Activated naive CD8-positive, alpha-beta T cell treated with anti-CD3 and anti-CD28 coated beads, Interleukin-2, amount 50 U/mL, for 24 hours (primary cell): ENCODE measurements at regions not wholly inside any gene's neighbourhood (a gene's known extent, or its start where the extent isn't known, plus 50 kb on each side); places are given as distances from the start of the nearest gene placed in this dataset.
A peak's percentile ranks its signal among the peaks of the same experiment; 100 is the strongest.
"Not testable (repeated sequence)": the region's sequence is repeated elsewhere in the genome, so short reads cannot be mapped to it uniquely, and the experiment has no call there.

Experiments
- ATAC-seq: fragments of 150-1000 bp; cut with Tn5 transposase; one replicate; pipeline ENCODE4 v1.10.0; 2021
- DNase-seq: peaks from one replicate; pipeline ENCODE4 v3.0.0; 2021
- H3K27ac Mint-ChIP-seq: one replicate; pipeline ENCODE4 v1.8.0; 2021; ENCODE audit warnings: mild to moderate bottlenecking, mixed read lengths
- H3K27me3 Mint-ChIP-seq: one replicate; pipeline ENCODE4 v1.8.0; 2021; ENCODE audit warnings: mixed read lengths
- H3K36me3 Mint-ChIP-seq: one replicate; pipeline ENCODE4 v1.8.0; 2021; ENCODE audit warnings: low read depth, mixed read lengths
- H3K4me1 Mint-ChIP-seq: one replicate; pipeline ENCODE4 v1.8.0; 2021; ENCODE audit warnings: mixed read lengths
- H3K4me3 Mint-ChIP-seq: one replicate; pipeline ENCODE4 v1.8.0; 2021; ENCODE audit warnings: mild to moderate bottlenecking, moderate library complexity, mixed read lengths
- H3K9me3 Mint-ChIP-seq: one replicate; pipeline ENCODE4 v1.8.0; 2021; ENCODE audit warnings: mixed read lengths

GRCh38 chr22:15815783-15816182 lies 126.0 kb downstream of the POTEH start:
- DNase-seq, H3K9me3 Mint-ChIP-seq, H3K27me3 Mint-ChIP-seq, H3K27ac Mint-ChIP-seq, H3K4me1 Mint-ChIP-seq, ATAC-seq, H3K36me3 Mint-ChIP-seq, H3K4me3 Mint-ChIP-seq: not testable (repeated sequence)

GRCh38 chr22:15816470-15816869 lies 126.6 kb downstream of the POTEH start:
- not testable (repeated sequence) for H3K36me3 Mint-ChIP-seq, H3K27ac Mint-ChIP-seq, H3K4me3 Mint-ChIP-seq, H3K4me1 Mint-ChIP-seq, DNase-seq, H3K27me3 Mint-ChIP-seq, H3K9me3 Mint-ChIP-seq, ATAC-seq

GRCh38 chr22:15817264-15817663 lies 127.4 kb downstream of the POTEH start:
- not testable (repeated sequence) for DNase-seq, H3K4me3 Mint-ChIP-seq, H3K27me3 Mint-ChIP-seq, H3K4me1 Mint-ChIP-seq, H3K9me3 Mint-ChIP-seq, H3K27ac Mint-ChIP-seq, H3K36me3 Mint-ChIP-seq, ATAC-seq

DNA sequence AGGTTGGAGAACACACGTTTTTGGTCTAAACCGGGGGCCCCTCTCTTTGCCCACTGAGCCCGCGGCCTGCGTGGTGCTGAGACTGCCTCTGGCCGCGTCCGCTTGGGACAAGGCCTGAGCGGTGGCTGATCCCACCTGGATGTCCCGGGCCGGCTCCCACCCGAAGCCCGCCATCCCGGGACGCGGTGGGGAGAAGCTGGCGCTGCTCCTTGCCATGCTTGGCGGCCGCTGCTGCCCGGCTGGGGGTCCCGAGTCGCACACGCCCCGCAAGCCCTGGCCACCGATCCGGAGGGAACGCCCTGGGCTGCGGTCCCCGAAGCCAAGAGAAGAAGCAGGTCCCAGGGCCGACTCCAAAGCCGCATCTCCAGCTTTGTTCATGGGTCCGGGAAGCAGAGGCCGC lies 130.1 kb downstream of the POTEH start:
- not testable (repeated sequence) for H3K27me3 Mint-ChIP-seq, H3K36me3 Mint-ChIP-seq, H3K4me1 Mint-ChIP-seq, ATAC-seq, DNase-seq, H3K4me3 Mint-ChIP-seq, H3K27ac Mint-ChIP-seq, H3K9me3 Mint-ChIP-seq

DNA sequence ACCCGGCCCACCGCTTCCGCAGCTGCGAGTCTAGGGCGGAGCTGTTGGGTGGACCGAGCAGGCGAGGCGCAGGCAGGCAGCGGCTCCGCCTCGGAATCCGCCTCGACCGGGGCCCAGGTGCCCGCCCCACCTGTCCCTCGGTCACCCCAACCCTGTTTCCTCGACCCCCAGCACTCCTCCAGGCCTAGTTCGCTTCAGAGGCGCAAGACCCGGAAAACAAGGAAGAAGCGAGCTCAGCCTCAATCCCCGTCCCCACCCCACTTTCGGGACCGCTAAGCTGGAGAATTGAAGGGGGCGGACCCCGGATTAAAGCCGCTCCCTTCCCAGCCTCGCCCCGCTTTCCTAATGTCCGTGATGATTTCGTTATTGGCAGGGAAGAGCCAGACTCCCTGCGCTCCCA lies 131.3 kb downstream of the POTEH start:
- not testable (repeated sequence) for DNase-seq, H3K4me3 Mint-ChIP-seq, ATAC-seq, H3K27ac Mint-ChIP-seq, H3K36me3 Mint-ChIP-seq, H3K27me3 Mint-ChIP-seq, H3K4me1 Mint-ChIP-seq, H3K9me3 Mint-ChIP-seq

- H3K36me3 Mint-ChIP-seq, ATAC-seq, H3K27ac Mint-ChIP-seq, H3K27me3 Mint-ChIP-seq, H3K4me1 Mint-ChIP-seq, H3K4me3 Mint-ChIP-seq, DNase-seq, H3K9me3 Mint-ChIP-seq: not testable (repeated sequence)
Observed at GRCh38 chr22:15822001-15822400, 132.2 kb downstream of the POTEH start.

- H3K9me3 Mint-ChIP-seq, H3K36me3 Mint-ChIP-seq, H3K4me3 Mint-ChIP-seq, H3K27me3 Mint-ChIP-seq, H3K4me1 Mint-ChIP-seq, H3K27ac Mint-ChIP-seq, DNase-seq: not testable (repeated sequence)
- peak; percentile 18 for ATAC-seq
Observed at GRCh38 chr22:15823178-15823577, 133.4 kb downstream of the POTEH start.

DNA sequence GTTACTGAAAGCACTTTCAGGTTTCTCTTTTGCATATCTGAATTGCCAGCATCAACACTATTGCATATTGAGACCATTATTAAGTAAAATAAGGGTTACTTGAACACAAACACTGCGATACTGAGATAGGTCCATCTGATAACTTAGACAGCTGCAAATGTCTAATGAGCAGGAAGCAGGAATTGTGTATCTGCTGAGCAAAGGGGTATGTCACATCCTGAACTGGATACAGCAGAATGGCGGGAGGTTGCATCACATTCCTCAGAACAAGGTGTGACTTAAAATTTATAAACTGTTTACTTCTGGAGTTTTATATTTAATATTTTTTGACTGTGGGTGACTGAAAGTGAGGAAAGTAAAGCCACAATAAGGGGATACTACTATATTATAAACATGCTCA lies 142.4 kb downstream of the POTEH start:
- not testable (repeated sequence) for H3K4me3 Mint-ChIP-seq, ATAC-seq, H3K9me3 Mint-ChIP-seq, DNase-seq, H3K27ac Mint-ChIP-seq, H3K36me3 Mint-ChIP-seq, H3K27me3 Mint-ChIP-seq, H3K4me1 Mint-ChIP-seq

- not testable (repeated sequence) for H3K9me3 Mint-ChIP-seq, H3K27ac Mint-ChIP-seq, ATAC-seq, H3K36me3 Mint-ChIP-seq, H3K27me3 Mint-ChIP-seq, H3K4me3 Mint-ChIP-seq, H3K4me1 Mint-ChIP-seq, DNase-seq
Observed at GRCh38 chr22:15835729-15836128, 145.9 kb downstream of the POTEH start.

DNA sequence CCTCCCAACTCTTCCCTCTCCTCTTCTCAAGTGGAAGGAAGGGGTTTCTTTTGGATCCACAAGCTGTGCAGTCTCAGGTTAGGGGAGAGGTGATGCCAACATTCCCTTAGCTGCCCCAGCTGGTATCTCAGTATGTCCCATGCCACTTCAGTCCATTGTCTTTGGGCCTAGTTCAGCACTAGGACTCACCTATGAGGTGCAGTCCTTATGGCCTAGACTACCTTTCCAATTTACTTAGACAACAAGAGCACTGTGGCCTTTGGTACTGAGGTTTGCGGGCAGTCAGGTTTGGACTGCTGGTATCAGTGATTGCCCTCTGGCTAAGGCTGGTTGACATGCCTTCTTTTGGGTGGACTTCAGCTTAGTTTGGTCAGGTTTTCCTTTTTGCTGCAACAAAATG lies 159.9 kb downstream of the POTEH start:
- not testable (repeated sequence) for H3K36me3 Mint-ChIP-seq, H3K27me3 Mint-ChIP-seq, H3K9me3 Mint-ChIP-seq, H3K4me1 Mint-ChIP-seq, H3K27ac Mint-ChIP-seq, H3K4me3 Mint-ChIP-seq, DNase-seq
- ATAC-seq = peak; percentile 20

- ATAC-seq, H3K27me3 Mint-ChIP-seq, DNase-seq, H3K4me3 Mint-ChIP-seq, H3K4me1 Mint-ChIP-seq, H3K36me3 Mint-ChIP-seq, H3K9me3 Mint-ChIP-seq, H3K27ac Mint-ChIP-seq: not testable (repeated sequence)
Observed at GRCh38 chr22:15853716-15854373, 164.0 kb downstream of the POTEH start.

DNA sequence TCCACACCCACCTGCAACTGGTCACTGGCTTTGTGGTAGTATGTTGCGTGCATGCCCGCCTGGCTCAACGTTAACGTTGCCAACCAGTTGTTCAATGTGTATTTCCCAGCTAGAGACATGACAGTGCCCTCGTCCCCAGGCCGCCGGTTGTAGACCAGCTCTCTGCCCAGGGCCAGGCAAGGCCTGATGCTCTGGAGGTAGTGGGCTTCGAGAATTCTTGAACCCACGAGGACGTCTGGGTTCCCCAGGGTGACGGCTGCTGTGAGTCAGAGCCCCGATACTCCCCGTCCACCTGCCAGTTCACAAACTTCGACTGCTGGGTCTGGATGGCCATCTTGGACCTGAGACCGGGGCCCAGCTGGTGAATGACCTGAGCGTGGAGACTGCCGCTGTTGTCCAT lies 164.6 kb downstream of the POTEH start:
- H3K27me3 Mint-ChIP-seq, H3K36me3 Mint-ChIP-seq, H3K27ac Mint-ChIP-seq, DNase-seq, H3K4me3 Mint-ChIP-seq, H3K4me1 Mint-ChIP-seq, ATAC-seq, H3K9me3 Mint-ChIP-seq: not testable (repeated sequence)

- H3K9me3 Mint-ChIP-seq, H3K27ac Mint-ChIP-seq, H3K4me1 Mint-ChIP-seq, H3K27me3 Mint-ChIP-seq, ATAC-seq, H3K36me3 Mint-ChIP-seq, DNase-seq, H3K4me3 Mint-ChIP-seq: not testable (repeated sequence)
Observed at GRCh38 chr22:15854978-15855377, 165.2 kb downstream of the POTEH start.

- H3K27me3 Mint-ChIP-seq, ATAC-seq, H3K9me3 Mint-ChIP-seq, H3K4me1 Mint-ChIP-seq, H3K36me3 Mint-ChIP-seq, DNase-seq, H3K4me3 Mint-ChIP-seq, H3K27ac Mint-ChIP-seq: not testable (repeated sequence)
Observed at GRCh38 chr22:15880926-15881325, 191.1 kb downstream of the POTEH start.

DNA sequence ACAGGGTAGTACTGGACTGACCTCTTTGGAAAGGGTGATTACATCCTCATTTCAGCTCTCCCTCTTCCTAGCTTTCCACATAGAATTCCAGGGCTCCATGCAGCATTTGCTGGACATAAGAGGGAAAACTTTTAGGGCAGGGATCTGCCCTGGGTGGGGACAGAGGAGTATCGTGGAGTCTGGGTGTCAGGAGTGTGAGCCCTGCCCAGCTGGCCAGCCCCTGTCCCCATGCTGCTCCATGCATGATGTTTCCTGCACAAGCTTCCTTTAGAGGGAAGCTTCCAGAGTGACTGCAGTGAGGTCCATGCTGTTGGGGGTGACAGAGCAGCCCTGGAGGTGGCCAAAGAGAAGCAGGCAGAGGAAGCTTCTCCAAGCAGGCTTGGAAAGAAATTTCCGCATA lies 214.5 kb downstream of the POTEH start:
- not testable (repeated sequence) for H3K27ac Mint-ChIP-seq, ATAC-seq, DNase-seq, H3K9me3 Mint-ChIP-seq, H3K4me1 Mint-ChIP-seq, H3K4me3 Mint-ChIP-seq, H3K36me3 Mint-ChIP-seq, H3K27me3 Mint-ChIP-seq

DNA sequence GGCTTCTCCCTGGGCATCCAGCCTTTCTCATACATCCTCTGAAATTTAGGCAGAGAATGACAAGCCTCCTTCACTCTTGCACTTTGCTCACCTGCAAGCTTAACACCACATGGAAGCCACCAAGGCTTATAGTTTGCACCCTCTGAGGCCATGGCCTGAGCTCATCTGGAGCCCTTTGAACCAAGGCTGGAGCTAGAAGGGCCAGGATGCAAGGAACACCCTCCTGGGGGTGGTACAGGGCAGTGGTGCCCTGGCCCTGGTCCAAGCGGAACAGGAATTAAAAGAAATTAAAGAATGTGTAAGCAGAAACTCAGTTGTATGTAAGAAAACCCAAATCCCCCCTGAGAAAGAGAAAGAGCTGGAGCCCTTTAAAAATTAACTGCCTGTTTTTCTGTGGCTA lies 221.9 kb downstream of the POTEH start:
- not testable (repeated sequence) for H3K27me3 Mint-ChIP-seq, DNase-seq, ATAC-seq, H3K9me3 Mint-ChIP-seq, H3K36me3 Mint-ChIP-seq, H3K27ac Mint-ChIP-seq, H3K4me3 Mint-ChIP-seq, H3K4me1 Mint-ChIP-seq
